HL-60 (cell line): ENCODE measurements at regions not wholly inside any gene's neighbourhood (a gene's known extent, or its start where the extent isn't known, plus 50 kb on each side); places are given as distances from the start of the nearest gene placed in this dataset.

Experiments
- GABPA ChIP-seq: IDR thresholded peaks from 2 replicates; pipeline ENCODE4 v1.6.1; 2012; ENCODE audit warnings: low read depth
- POLR2AphosphoS5 ChIP-seq: IDR thresholded peaks from 2 replicates; pipeline ENCODE4 v1.6.1; 2012; ENCODE audit warnings: low read depth
- SPI1 ChIP-seq: IDR thresholded peaks from 2 replicates; pipeline ENCODE4 v1.6.1; 2012; ENCODE audit warnings: low read depth, mild to moderate bottlenecking, borderline replicate concordance
- TF ChIP-seq, protein P1 (sequence below): IDR thresholded peaks from one replicate; pipeline ENCODE4 v1.5.1; 2011; ENCODE audit warnings: low read length, control low read depth, inconsistent platforms; ENCODE audit not compliant: insufficient read depth
- TF ChIP-seq, protein P2 (sequence below): IDR thresholded peaks from 2 replicates; pipeline ENCODE4 v1.6.1; 2012; ENCODE audit warnings: low read depth; ENCODE audit not compliant: insufficient replicate concordance

DNA sequence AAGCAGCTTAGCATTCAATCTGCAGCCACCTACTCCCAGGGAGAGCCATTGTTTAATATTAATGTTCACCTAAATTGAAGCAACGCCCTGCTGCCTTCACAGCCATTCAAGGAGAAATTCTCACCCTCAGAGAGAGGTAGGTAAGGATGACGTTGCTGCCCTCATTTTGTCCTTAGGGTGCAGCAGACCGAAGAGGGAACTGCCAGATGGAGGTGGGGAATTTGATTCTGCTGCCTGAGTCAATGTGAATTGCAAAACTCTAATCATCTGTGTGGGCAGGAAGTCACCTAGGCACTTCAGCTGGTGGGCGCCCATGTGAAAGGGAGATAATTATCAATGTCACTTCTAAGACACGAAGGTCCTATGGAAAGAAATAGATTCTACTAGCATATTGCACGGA is 503.4 kb downstream of the TBC1D4 start:
- no peak for TF ChIP-seq GABPA
- no peak for TF ChIP-seq POLR2AphosphoS5
- TF ChIP-seq, protein P1, sequence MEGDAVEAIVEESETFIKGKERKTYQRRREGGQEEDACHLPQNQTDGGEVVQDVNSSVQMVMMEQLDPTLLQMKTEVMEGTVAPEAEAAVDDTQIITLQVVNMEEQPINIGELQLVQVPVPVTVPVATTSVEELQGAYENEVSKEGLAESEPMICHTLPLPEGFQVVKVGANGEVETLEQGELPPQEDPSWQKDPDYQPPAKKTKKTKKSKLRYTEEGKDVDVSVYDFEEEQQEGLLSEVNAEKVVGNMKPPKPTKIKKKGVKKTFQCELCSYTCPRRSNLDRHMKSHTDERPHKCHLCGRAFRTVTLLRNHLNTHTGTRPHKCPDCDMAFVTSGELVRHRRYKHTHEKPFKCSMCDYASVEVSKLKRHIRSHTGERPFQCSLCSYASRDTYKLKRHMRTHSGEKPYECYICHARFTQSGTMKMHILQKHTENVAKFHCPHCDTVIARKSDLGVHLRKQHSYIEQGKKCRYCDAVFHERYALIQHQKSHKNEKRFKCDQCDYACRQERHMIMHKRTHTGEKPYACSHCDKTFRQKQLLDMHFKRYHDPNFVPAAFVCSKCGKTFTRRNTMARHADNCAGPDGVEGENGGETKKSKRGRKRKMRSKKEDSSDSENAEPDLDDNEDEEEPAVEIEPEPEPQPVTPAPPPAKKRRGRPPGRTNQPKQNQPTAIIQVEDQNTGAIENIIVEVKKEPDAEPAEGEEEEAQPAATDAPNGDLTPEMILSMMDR: no peak
- TF ChIP-seq SPI1: no peak
- TF ChIP-seq, protein P2, sequence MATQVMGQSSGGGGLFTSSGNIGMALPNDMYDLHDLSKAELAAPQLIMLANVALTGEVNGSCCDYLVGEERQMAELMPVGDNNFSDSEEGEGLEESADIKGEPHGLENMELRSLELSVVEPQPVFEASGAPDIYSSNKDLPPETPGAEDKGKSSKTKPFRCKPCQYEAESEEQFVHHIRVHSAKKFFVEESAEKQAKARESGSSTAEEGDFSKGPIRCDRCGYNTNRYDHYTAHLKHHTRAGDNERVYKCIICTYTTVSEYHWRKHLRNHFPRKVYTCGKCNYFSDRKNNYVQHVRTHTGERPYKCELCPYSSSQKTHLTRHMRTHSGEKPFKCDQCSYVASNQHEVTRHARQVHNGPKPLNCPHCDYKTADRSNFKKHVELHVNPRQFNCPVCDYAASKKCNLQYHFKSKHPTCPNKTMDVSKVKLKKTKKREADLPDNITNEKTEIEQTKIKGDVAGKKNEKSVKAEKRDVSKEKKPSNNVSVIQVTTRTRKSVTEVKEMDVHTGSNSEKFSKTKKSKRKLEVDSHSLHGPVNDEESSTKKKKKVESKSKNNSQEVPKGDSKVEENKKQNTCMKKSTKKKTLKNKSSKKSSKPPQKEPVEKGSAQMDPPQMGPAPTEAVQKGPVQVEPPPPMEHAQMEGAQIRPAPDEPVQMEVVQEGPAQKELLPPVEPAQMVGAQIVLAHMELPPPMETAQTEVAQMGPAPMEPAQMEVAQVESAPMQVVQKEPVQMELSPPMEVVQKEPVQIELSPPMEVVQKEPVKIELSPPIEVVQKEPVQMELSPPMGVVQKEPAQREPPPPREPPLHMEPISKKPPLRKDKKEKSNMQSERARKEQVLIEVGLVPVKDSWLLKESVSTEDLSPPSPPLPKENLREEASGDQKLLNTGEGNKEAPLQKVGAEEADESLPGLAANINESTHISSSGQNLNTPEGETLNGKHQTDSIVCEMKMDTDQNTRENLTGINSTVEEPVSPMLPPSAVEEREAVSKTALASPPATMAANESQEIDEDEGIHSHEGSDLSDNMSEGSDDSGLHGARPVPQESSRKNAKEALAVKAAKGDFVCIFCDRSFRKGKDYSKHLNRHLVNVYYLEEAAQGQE: no peak
